Left ventricle myocardium inferior (tissue), 1 donor: ENCODE measurements at regions not wholly inside any gene's neighbourhood (a gene's known extent, or its start where the extent isn't known, plus 50 kb on each side); places are given as distances from the start of the nearest gene placed in this dataset.
"Not testable (repeated sequence)": the region's sequence is repeated elsewhere in the genome, so short reads cannot be mapped to it uniquely, and the experiment has no call there.

Experiments used
- DNase-seq: peaks from one replicate; pipeline ENCODE4 v3.0.0-alpha.2; 2020
- H3K27ac ChIP-seq: fragments of 200-600 bp; replicated peaks from 2 replicates; pipeline ENCODE4 v1.8.0; 2021
- H3K27me3 ChIP-seq: fragments of 200-600 bp; 2 replicates; pipeline ENCODE4 v1.8.0; 2021; ENCODE audit warnings: low read depth
- H3K36me3 ChIP-seq: fragments of 200-600 bp; 2 replicates; pipeline ENCODE4 v1.8.0; 2021
- H3K4me1 ChIP-seq: fragments of 200-600 bp; 2 replicates; pipeline ENCODE4 v1.8.0; 2021
- H3K4me3 ChIP-seq: fragments of 200-600 bp; 2 replicates; pipeline ENCODE4 v1.8.0; 2021; ENCODE audit warnings: mild to moderate bottlenecking, moderate library complexity
- H3K9me3 ChIP-seq: fragments of 200-600 bp; replicated peaks from 2 replicates; pipeline ENCODE4 v1.8.0; 2021
- intact Hi-C: fragments of 100-400 bp; cut with micrococcal nuclease; formaldehyde crosslinking; loops from one replicate; pipeline ENCODE4 v1.11.0; 2022
- TF ChIP-seq, protein P1 (sequence below): fragments of 200-600 bp; IDR thresholded peaks from 2 replicates; pipeline ENCODE4 v1.8.0; 2021; ENCODE audit warnings: antibody characterized with exemption, mild to moderate bottlenecking, borderline replicate concordance
- donor health status: DM: no; HTN: yes; CAD: no; lungs with severe emphysema.

GRCh38 chr3:130826516-130827182 is 67.2 kb upstream of the ATP2C1 start:
- no peaks in the 10 kb centered on the region for H3K36me3 ChIP-seq
- no peak overlapping the region for H3K27ac ChIP-seq
- H3K27me3 ChIP-seq: no peaks in the 10 kb centered on the region
- no peak for DNase-seq
- no peak overlapping the region for H3K4me3 ChIP-seq
- H3K9me3 ChIP-seq: no peaks in the 10 kb centered on the region
- intact Hi-C loops: no loop called here
- H3K4me1 ChIP-seq: no peaks in the 10 kb centered on the region
- TF ChIP-seq, protein P1, sequence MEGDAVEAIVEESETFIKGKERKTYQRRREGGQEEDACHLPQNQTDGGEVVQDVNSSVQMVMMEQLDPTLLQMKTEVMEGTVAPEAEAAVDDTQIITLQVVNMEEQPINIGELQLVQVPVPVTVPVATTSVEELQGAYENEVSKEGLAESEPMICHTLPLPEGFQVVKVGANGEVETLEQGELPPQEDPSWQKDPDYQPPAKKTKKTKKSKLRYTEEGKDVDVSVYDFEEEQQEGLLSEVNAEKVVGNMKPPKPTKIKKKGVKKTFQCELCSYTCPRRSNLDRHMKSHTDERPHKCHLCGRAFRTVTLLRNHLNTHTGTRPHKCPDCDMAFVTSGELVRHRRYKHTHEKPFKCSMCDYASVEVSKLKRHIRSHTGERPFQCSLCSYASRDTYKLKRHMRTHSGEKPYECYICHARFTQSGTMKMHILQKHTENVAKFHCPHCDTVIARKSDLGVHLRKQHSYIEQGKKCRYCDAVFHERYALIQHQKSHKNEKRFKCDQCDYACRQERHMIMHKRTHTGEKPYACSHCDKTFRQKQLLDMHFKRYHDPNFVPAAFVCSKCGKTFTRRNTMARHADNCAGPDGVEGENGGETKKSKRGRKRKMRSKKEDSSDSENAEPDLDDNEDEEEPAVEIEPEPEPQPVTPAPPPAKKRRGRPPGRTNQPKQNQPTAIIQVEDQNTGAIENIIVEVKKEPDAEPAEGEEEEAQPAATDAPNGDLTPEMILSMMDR: no peak

- intact Hi-C loops: no loop called here
- TF ChIP-seq, protein P1: no peak
- DNase-seq: no peak
These were observed 66.4 kb upstream of the ATP2C1 start for GRCh38 chr3:130827486-130827885.

DNA sequence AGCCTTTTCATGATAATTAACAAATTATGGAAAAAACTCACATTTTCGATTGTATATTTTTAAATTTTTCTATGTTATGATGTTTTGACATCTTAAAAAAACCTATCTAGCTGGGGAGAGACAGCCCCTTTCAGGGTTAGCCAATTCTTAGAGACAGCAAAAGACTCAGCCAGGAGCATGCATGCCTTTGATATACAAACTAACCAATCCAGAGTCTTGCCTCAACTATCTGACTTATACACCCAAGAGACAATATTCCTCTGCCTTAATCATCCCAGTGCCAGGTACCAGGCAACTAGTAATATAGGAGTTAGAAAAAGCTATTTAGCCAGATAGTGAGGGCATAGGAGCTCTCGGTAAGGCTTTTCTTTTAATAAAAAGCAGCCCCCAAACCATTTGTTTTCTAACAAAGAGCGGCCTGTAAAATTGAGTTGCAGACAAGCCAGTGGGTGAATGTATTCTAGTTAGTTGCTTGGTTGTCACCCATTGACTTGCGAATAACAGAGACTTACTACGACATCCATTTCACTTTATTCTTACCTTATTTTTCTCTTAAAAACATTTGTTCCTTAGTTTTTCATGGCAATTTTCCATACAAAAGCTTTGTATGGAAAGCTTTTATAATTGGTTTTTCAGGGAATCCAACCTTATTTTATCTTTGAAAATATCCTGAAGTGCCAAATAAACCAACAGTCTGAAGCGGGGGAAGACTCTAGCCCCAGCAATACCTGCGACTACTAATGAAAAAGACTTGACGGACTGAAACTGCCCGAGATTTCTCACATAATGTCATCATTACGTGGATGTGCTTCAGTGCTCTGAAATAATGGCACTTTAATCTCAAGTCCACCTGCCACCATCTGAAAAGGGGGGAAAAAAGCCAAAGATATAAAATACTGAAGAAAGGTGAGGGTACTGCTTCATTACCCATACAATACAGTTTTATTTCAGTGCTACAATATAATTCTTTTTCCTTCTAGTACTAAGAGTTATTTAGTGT is 64.6 kb upstream of the ATP2C1 start:
- TF ChIP-seq, protein P1: no peak
- H3K4me3 ChIP-seq: no peak overlapping the region
- no peak overlapping the region for H3K27ac ChIP-seq
- intact Hi-C loops: no loop called here
- DNase-seq: no peak
- no peaks in the 10 kb centered on the region for H3K9me3 ChIP-seq
- H3K27me3 ChIP-seq: no peaks in the 10 kb centered on the region
- H3K4me1 ChIP-seq: peaks cover under 1% of the 10 kb centered on the region
- no peaks in the 10 kb centered on the region for H3K36me3 ChIP-seq

More at GRCh38 chr3:130827486-130827885, 66.4 kb upstream of the ATP2C1 start:
- no peak overlapping the region for H3K27ac ChIP-seq
- H3K4me3 ChIP-seq: no peak overlapping the region
- no peaks in the 10 kb centered on the region for H3K4me1 ChIP-seq
- H3K27me3 ChIP-seq: no peaks in the 10 kb centered on the region
- H3K36me3 ChIP-seq: no peaks in the 10 kb centered on the region
- H3K9me3 ChIP-seq: no peaks in the 10 kb centered on the region

DNA sequence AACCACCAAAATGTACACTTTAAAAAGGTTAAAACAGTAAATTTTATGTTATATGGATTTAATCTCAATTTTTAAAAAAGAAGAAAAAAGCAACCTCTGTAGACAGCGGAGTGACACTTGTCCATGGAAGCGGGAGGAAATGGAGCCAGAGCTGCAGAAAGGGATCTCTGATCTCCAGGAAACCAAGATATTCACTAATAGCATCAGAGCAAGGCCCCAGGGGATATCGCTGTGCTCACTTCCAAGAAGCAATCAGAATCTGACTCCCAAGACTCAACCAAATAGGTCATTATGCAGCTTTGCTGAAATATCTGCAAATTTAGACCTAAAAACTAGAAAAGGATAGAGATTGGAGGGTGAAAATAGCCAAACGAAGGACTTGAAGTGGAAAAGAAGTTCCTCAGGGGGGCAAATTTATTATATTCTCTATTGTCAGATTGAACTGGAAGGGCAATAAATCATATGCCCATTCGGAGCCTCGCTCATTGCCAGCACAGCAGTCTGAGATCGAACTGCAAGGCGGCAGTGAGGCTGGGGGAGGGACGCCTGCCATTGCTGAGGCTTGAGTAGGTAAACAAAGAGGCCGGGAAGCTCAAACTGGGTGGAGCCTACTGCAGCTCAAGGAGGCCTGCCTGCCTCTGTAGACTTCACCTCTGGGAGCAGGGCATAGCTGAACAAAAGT is 62.0 kb upstream of the ATP2C1 start:
- no peaks in the 10 kb centered on the region for H3K27me3 ChIP-seq
- no peak for DNase-seq
- TF ChIP-seq, protein P1: no peak
- no peak overlapping the region for H3K27ac ChIP-seq
- intact Hi-C loops: no loop called here
- no peaks in the 10 kb centered on the region for H3K36me3 ChIP-seq
- H3K9me3 ChIP-seq: no peaks in the 10 kb centered on the region
- peaks cover 14% of the 10 kb centered on the region for H3K4me1 ChIP-seq
- no peak overlapping the region for H3K4me3 ChIP-seq

GRCh38 chr3:130832401-130832746 is 61.5 kb upstream of the ATP2C1 start:
- H3K36me3 ChIP-seq, DNase-seq, H3K27me3 ChIP-seq, H3K27ac ChIP-seq, H3K4me3 ChIP-seq, intact Hi-C loops, H3K9me3 ChIP-seq: not testable (repeated sequence)
- H3K4me1 ChIP-seq: peaks cover 14% of the 10 kb centered on the region
